HG03565 (cell line): ENCODE measurements at regions not wholly inside any gene's neighbourhood (a gene's known extent, or its start where the extent isn't known, plus 50 kb on each side); places are given as distances from the start of the nearest gene placed in this dataset.

Source experiments
- ATAC-seq: cut with Tn5 transposase; IDR thresholded peaks from one replicate; pipeline ENCODE4 v1.9.1; 2021; ENCODE audit warnings: mild to moderate bottlenecking, moderate library complexity; ENCODE audit not compliant: unreplicated experiment

- ATAC-seq = no peak
Observed at GRCh38 chr4:57445686-57446085, 335.5 kb upstream of the IGFBP7 start.

GRCh38 chr4:57444671-57445070 is 334.5 kb upstream of the IGFBP7 start:
- no peak for ATAC-seq

GRCh38 chr4:57443787-57444186 is 333.6 kb upstream of the IGFBP7 start:
- no peak for ATAC-seq

GRCh38 chr4:57443308-57443707 is 333.1 kb upstream of the IGFBP7 start:
- no peak for ATAC-seq

- peak; percentile 57 for ATAC-seq
Observed at GRCh38 chr4:57442831-57443291, 332.7 kb upstream of the IGFBP7 start.

- no peak for ATAC-seq
Observed at GRCh38 chr4:57442241-57442640, 332.1 kb upstream of the IGFBP7 start.

GRCh38 chr4:57437649-57438048 is 327.5 kb upstream of the IGFBP7 start:
- no peak for ATAC-seq

- ATAC-seq = no peak
Observed at GRCh38 chr4:57435300-57435699, 325.1 kb upstream of the IGFBP7 start.

GRCh38 chr4:57430726-57431125 is 320.5 kb upstream of the IGFBP7 start:
- ATAC-seq = no peak

GRCh38 chr4:57426779-57427395 is 316.7 kb upstream of the IGFBP7 start:
- ATAC-seq = peak; percentile 81

- ATAC-seq = no peak
Observed at GRCh38 chr4:57425610-57426009, 315.4 kb upstream of the IGFBP7 start.

GRCh38 chr4:57424232-57424897 is 314.2 kb upstream of the IGFBP7 start:
- no peak for ATAC-seq

GRCh38 chr4:57418133-57418532 is 307.9 kb upstream of the IGFBP7 start:
- no peak for ATAC-seq

- no peak for ATAC-seq
Observed at GRCh38 chr4:57412259-57413054, 302.3 kb upstream of the IGFBP7 start.

- ATAC-seq = no peak
Observed at GRCh38 chr4:57410331-57411052, 300.3 kb upstream of the IGFBP7 start.

- no peak for ATAC-seq
Observed at GRCh38 chr4:57405359-57405758, 295.2 kb upstream of the IGFBP7 start.

GRCh38 chr4:57404483-57404882 is 294.3 kb upstream of the IGFBP7 start:
- no peak for ATAC-seq

- no peak for ATAC-seq
Observed at GRCh38 chr4:57403591-57403990, 293.4 kb upstream of the IGFBP7 start.

- no peak for ATAC-seq
Observed at GRCh38 chr4:57401586-57401985, 291.4 kb upstream of the IGFBP7 start.

GRCh38 chr4:57378766-57379165 is 268.6 kb upstream of the IGFBP7 start:
- no peak for ATAC-seq

- no peak for ATAC-seq
Observed at GRCh38 chr4:57374866-57375595, 264.8 kb upstream of the IGFBP7 start.
